ENCODE measurements at regions not wholly inside any gene's neighbourhood (a gene's known extent, or its start where the extent isn't known, plus 50 kb on each side); places are given as distances from the start of the nearest gene placed in this dataset.

GRCh38 chr6:66897576-66897975 is 1190.5 kb upstream of the EYS start:
- FAIRE-seq (peak; percentile 92), DNase-seq (ENCODE audit: low read depth) (peak; percentile 77)
- H3K36me3 ChIP-seq (ENCODE audit: control insufficient read depth, insufficient read depth, low read length) = no peaks in the 10 kb centered on the region
- TF ChIP-seq CTCF (IDR thresholded peaks at IDR 0.05; ENCODE audit: insufficient read depth, low read length, severe bottlenecking) = no peak
- no peak overlapping the region for H3K4me3 ChIP-seq (ENCODE audit: low read depth, low read length)
- H3K27me3 ChIP-seq (ENCODE audit: control insufficient read depth, insufficient read depth, low read length) = no peaks in the 10 kb centered on the region

- DNase-seq (ENCODE audit: low read depth) (peak; percentile 76), FAIRE-seq (no peak)
- TF ChIP-seq CTCF (IDR thresholded peaks at IDR 0.05; ENCODE audit: insufficient read depth, low read length, severe bottlenecking) = no peak
- Histone ChIP-seq H3K4me3 (ENCODE audit: low read depth, low read length) (no peak overlapping the region), H3K36me3 (ENCODE audit: control insufficient read depth, insufficient read depth, low read length) (no peaks in the 10 kb centered on the region), H3K27me3 (ENCODE audit: control insufficient read depth, insufficient read depth, low read length) (no peaks in the 10 kb centered on the region)
Measured at GRCh38 chr6:66896415-66896814, 1189.4 kb upstream of the EYS start.

GRCh38 chr6:66883453-66883852 is 1176.4 kb upstream of the EYS start:
- DNase-seq (ENCODE audit: low read depth) (no peak), FAIRE-seq (no peak)
- no peak for TF ChIP-seq CTCF (IDR thresholded peaks at IDR 0.05; ENCODE audit: insufficient read depth, low read length, severe bottlenecking)
- H3K36me3 ChIP-seq (ENCODE audit: control insufficient read depth, insufficient read depth, low read length) = no peaks in the 10 kb centered on the region
- H3K4me3 ChIP-seq (ENCODE audit: low read depth, low read length) = no peak overlapping the region
- no peaks in the 10 kb centered on the region for H3K27me3 ChIP-seq (ENCODE audit: control insufficient read depth, insufficient read depth, low read length)

- DNase-seq (ENCODE audit: low read depth) (peak; percentile 31), FAIRE-seq (no peak)
- no peak for TF ChIP-seq CTCF (IDR thresholded peaks at IDR 0.05; ENCODE audit: insufficient read depth, low read length, severe bottlenecking)
- H3K36me3 ChIP-seq (ENCODE audit: control insufficient read depth, insufficient read depth, low read length) = no peaks in the 10 kb centered on the region
- no peak overlapping the region for H3K4me3 ChIP-seq (ENCODE audit: low read depth, low read length)
- no peaks in the 10 kb centered on the region for H3K27me3 ChIP-seq (ENCODE audit: control insufficient read depth, insufficient read depth, low read length)
Measured at GRCh38 chr6:66866801-66867200, 1159.8 kb upstream of the EYS start.

- no peaks in the 10 kb centered on the region for H3K36me3 ChIP-seq (ENCODE audit: control insufficient read depth, insufficient read depth, low read length)
- peak; percentile 44 for DNase-seq (ENCODE audit: low read depth)
Measured at GRCh38 chr6:66865771-66866170, 1158.7 kb upstream of the EYS start.

More at GRCh38 chr6:66865771-66866170, 1158.7 kb upstream of the EYS start:
- TF ChIP-seq CTCF (IDR thresholded peaks at IDR 0.05; ENCODE audit: insufficient read depth, low read length, severe bottlenecking) = no peak
- H3K27me3 ChIP-seq (ENCODE audit: control insufficient read depth, insufficient read depth, low read length) = no peaks in the 10 kb centered on the region
- no peak for FAIRE-seq
- H3K4me3 ChIP-seq (ENCODE audit: low read depth, low read length) = no peak overlapping the region

All from bronchial epithelial cell (primary cell).